Amniotic stem cell (primary cell): ENCODE measurements at regions not wholly inside any gene's neighbourhood (a gene's known extent, or its start where the extent isn't known, plus 50 kb on each side); places are given as distances from the start of the nearest gene placed in this dataset.
"Not testable (repeated sequence)": the region's sequence is repeated elsewhere in the genome, so short reads cannot be mapped to it uniquely, and the experiment has no call there.

Experiments used
- DNase-seq: peaks from one replicate; lab custom pipeline; 2025; lab: John Stamatoyannopoulos, UW

DNA sequence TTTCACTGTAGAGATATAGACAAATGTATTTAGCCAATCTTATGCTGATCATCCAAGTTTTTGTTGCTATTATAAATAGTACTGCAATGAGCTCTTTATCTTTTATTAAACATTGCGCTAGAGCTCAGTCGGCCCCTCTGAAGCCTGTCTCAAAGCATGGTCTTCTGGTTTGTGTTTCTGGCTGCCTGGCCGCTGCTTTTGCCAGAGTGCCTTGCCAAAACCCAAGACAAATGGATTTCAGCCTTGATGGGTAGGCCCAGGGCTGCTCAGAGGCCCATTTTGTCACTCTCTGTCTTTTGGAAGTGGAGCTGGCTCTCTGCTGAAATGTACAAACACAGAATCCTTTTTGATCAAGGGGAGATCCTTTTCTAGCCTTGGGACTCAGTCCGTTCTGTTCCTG lies 102.9 kb upstream of the KCNG1 start:
- DNase-seq: no peak

DNA sequence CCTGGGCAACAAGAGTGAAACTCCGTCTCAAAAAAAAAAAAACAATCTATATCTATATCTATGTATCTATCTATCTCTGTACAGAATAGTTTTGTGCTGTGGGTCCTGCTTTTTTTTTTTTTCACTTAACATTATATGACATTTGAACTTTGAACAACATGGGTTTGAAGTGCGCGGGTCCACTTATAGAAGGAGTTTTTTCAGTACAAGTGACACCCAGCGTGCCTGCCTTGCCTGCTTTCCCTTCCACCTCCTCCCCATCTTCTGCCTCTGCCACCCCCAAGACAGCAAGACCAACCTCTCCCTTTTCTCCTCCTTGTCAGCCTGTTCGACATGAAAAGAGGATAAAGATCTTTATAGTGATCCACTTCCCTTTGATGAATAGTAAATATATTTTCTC lies 102.2 kb upstream of the KCNG1 start:
- no peak for DNase-seq

DNA sequence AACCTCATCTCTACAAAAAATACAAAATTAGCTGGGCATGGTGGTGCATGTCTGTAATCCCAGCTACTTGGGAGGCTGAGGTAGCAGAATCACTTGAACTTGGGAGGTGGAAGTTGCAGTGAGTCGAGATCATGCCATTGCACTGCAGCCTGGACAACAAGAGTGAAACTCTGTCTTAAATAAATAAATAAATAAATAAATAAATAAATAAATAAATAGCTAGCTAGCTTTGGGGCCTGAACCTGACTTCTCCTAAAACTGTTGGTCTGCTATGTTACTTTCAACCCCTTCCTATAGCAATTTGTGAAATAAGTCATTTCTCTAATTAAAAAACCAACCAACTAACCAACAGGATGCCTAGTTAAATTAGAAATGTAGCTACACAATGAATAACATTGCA lies 101.0 kb upstream of the KCNG1 start:
- not testable (repeated sequence) for DNase-seq

DNA sequence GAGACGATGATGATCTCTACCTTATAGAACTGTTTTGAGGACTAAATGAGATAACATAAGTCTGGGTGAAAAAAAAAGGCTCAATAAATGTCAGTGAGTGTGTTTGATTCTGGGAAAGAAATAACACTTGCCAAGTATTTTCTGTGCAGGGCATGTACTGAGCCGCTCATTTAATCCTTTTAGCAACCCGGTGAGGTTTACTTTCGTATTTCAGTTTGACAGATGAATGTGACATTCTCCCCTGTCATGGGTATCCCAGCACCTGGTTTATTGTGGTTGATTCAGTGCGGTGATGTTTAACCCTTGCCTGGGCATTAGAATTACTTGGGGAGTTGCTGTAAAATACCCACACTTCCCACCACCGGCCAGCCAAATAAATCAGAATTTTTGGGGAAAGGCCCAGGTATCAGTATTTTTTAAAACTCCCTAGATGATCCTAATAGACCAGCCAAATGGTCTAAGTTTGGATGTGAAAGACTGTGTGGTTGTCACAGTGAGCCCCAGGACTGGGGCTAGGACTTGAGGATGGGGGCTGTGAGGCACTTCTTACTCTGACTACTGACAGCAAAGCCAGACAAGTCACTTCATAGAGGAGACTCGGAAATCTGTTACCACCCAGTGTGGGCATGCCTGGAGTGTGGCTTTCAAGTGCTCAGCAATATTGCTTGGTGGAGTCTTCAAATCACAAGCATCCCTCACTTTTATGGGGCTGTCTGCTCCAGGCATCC lies 100.2 kb upstream of the KCNG1 start:
- no peak for DNase-seq

DNA sequence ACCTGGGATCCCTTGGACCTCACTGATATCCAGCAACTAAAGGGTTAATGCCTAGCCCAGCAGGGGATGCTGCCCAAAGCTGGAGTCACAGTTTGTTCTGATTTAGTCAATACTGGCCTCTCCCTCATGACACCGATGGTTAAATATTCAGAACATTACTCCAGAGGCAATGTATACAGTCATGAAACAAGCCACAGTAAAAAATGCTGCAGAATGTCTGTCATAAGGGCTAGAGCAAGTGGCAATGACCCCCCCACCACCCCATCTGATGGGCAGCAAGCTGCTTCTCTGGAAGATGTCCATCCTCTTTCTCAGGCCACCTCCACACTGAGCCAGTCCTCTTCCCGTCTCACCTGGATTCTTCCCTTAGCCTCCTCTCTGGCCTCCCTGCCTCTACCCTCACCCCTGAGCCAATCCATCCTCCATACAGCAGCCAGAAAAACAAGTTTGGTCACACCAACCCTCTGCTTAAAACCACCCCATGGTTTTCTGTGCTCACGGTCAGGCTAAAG lies 99.0 kb upstream of the KCNG1 start:
- DNase-seq: no peak

DNA sequence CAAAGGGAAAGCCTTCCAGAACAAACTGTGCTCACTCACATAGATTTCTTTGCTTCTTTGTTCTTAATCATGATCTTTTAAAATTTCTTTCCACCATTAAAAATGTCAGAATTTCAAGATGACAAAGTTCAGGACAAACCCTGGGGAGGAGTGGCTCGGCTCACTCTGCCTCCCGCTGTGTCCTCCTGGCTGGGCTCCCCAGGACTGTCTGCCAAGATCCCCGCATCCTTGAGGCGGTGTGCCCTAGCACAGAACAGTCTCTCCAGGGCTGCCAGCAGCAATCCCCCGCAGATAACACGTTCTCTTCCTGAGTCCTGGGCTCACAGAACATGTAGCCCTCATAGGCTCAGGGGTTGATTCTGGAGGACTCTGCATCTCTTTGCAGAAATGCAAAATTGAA lies 98.4 kb upstream of the KCNG1 start:
- no peak for DNase-seq

DNA sequence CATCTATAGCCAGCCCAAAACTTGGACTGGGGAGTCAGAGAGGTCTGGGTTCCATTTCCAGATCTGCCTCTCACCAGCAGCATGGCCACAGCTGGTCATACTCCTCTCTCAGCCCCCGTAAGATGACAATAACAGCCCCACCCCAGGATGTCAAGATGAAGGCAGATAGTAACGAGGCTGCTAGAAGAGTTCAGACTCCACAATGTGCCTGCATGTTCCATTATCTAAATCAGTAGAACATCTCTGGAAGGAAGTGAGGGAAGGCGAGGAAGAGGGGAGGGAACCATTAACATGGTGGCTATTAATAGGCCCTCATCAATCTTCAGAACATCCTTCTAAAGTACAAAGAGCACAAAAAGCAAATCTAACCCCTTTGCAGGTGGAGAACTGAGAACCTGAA lies 98.0 kb upstream of the KCNG1 start:
- DNase-seq: no peak

DNA sequence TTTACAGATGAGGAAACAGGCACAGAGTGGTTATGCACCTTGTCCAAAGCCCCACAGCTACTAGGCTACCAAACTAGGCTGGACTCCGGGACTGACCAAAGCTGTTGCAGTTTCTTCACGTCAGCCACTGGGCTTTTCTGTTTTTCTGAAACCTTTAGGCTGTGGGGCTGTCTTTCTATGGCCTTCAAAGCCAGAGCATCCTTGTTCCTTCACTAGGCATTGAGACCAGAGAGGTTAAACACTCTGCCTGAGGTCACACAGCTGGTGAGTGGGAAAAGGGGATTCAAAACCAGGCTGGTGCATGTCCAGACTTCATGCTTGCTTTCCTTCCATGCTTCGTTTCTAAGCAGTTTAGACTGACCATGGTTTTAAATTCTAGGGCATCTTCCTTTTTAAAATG lies 97.5 kb upstream of the KCNG1 start:
- DNase-seq: no peak

DNA sequence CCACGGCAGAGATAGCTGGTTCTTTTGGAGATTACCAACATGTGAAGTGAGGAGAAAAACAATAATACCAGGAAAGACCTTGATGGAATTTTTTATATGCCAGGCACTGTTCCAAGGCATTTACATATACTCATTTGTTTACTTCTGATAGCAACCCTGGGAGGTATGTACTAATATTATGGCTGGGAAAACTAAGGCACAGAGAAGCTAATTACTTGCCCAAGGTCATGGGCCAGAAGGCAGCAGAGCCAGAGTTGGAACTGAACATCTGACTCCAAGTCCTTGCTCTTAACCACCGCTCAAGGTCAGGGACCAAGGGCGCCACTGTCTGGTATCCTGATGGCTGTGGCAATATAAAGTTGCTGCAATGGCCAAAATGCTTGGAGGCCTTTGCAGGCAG lies 97.0 kb upstream of the KCNG1 start:
- DNase-seq: no peak

DNA sequence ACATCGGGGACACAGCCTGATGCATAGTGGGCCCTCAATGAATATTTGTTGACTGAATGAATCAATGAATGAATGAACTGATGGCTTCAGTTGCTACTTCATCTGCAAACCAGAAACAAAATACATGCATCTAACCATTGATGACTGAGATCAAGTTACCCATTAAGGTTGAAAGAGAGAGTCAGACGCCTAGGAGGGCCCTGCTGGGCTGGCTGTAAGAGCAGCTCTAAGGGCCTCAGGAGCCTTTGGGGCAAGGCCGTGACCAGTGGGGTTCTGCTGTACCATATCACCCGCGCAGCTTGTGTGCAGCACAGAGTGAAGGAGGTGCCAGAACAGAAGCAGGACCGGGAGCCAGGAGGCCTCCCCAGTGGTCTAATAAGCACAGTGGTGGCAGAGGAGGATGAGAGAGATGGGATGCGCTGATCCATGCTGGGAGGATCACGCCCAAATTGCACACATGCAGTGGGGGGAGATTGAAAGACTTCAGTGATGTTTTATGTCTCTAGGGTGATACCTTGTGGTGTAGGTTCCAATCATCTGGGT lies 96.1 kb upstream of the KCNG1 start:
- no peak for DNase-seq

DNA sequence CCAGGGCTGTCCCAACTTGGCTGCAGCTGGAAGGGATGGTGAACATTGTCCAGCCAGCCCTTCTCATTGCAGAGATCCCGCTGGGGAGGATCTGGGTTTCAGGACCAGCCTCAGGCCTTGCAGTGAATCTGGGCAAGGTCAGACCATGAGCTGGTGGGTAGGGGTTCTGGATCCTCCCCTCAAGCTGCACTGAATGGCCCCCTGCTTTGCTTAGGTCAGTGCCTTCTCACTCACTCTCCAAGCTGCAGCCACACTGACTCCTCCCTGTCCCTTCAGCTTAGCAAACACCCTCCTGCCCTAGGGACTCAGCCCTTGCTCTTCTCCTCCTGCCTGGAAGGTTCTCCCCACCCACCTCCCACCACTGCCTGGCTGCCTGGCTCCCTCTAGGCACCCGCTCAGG lies 95.3 kb upstream of the KCNG1 start:
- no peak for DNase-seq

DNA sequence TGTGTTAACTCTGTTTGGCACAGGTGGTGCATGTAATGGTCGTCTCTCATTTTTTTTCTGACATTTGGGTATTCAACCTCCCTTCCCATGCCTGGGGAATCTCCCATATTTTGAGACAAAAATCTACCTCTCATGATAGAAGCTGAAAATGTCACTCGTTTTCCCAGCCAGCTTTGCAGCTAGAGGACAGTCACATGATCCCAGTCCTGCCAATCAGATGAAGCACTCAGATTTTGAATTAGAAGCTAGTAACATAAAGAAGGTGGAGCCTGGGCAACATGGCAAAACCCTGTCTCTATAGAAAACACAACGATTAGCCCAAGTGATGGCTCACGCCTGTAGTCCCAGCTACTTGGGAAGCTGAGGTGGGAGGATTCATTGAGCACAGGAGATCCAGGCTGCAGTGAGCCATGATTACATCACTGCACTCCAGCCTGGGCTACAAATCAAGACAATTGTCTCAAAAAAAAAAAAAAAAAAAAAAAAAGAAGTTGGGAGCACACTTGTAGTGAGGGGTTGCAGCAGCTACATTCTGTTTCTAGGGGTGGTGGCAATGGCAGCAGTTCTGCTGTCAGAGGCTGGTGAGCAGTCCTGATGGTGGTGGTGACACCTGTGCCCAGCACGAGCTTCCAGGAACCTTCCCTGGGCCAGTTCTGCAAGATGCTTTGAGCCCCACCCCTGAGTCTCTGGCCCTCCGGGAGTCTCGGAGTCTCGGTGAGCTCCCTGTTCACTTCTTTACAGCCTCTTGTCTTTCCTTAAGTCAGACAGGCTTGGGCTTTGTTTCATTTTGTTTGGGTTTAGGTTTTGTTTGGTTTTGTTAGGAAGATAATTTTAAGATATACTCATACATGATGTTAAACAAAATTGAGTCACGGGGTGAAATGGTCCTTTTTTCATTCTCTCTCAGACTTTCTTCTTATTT lies 94.1 kb upstream of the KCNG1 start:
- no peak for DNase-seq

DNA sequence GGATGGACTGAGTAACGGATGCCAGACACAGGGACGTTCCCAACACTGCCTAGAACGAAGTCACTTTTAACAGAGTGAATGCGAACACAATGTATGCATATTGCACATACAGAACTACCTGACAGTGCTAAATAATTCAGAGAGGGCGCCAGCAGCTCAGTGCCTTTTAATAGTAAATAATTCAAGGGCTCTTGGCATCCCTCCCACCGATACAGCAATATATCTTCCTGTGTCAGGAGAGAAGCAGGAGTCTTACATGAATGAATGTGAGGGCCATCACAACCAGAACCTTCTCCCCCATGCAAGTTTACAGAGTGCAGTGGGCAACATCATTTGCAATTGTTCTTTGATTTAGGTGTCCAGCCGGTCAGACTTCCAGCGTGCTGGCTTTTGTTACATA lies 88.4 kb upstream of the KCNG1 start:
- no peak for DNase-seq

DNA sequence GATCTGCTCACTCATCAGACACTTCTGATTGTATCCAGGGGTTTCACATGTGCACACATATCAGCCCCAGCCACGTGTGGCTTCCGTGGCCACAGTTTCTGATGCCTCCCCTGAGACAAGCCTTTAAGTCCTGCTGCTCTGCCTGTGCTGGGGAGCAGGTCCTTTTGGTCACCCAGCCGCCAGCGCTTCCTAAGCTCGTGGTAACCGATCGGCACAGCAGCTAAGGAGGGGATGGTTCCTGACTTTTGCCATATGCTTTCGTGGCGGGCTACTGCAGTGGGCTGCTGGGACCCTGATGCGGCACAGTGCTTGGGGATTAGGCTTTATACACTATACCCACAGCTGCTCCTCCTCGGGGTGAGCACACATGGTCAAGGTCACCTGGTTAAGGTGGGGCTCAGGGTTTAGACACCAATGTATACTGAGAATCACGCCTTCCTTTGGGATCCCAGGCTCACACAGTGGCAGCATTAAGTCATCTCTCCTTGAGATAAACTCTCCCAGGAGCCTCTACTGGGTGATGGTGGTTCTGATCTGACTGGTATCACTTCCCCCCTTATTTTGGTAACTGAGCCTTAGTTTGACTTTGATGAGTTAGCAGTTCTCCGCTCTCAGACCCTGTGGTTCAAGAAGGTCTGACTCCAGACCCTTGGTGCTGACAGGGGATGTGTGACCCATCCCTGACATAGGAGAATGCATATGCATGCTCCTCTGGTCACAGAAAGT lies 85.9 kb upstream of the KCNG1 start:
- no peak for DNase-seq

DNA sequence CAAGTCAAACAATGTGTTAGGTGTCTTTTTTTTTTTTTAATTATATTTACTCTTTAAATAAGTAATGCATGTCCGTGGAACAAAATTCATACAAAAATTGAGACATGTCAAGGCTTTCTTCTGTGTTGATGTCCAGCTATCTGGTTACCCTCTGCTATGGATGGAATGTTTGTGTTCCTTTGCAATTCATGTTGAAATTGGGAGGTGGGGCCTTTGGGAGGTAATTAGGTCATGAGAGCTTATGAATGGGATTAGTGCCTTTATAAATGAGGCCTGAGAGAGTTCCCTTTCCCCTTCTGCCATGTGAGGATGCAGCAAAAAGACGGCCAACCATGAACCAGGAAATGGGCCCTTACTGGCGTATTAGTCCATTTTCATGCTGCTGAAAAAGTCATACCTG lies 83.1 kb upstream of the KCNG1 start:
- DNase-seq: no peak

DNA sequence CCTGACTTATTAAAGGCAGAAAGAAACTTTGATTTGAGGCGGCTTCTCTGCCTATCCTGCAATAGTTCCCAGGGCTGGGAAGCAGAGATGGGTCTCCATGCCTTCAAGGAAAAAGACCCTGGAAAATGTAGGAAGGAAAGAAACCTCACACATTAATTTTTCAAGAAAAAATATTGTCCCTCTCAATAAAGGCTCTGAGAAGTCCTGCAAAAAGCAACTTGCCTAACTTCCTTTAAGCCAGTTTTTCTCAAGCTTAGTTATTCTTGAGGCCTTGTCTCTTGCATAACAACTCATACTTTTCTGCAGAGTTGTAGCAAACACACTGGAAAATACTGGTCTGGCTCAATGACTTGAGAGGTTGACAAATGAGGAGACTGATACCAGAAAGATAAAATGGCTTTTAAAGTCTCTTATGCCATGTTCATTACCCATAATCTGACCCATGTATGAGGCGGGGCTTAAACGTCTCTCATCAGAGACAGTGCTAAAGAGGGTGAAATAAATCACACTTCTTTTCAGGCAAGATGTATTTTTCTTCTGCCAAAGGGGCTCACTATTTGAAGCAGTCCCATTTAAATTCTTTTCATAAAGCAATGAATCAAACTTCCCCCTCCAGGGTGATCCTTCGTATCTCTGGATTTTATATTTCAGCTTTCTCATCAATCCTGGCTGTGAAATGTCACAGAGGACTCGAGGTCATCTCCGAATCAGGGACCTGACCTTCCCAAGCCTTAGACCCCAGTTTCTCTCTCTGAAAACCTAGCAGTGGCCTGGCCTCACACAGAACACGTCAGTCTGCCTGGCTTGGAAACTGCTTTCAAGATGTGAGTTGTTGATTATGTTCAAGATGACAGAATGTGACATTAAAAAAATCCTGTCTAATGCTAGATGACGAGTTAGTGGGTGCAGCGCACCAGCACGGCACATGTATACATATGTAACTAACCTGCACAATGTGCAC lies 82.3 kb upstream of the KCNG1 start:
- no peak for DNase-seq

DNA sequence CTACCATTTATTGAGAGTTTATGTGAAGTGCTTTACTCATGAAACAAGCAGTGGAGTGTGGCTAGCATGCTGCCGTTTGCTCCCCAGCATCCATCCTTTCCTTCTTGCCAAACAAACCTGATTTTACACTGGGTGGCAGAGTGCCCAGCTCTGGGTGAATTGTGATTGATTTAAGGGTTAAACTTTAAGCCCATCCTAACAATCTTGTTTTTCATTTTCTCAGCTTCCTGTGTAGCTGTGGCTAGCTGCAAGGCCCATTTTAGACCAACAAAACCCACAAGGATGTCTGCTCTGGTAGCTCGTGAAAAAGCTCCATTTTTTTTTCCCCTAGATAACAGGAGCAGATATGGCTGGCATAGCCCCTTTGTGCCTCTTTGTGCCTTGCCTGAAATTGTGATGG lies 77.7 kb upstream of the KCNG1 start:
- DNase-seq: no peak

DNA sequence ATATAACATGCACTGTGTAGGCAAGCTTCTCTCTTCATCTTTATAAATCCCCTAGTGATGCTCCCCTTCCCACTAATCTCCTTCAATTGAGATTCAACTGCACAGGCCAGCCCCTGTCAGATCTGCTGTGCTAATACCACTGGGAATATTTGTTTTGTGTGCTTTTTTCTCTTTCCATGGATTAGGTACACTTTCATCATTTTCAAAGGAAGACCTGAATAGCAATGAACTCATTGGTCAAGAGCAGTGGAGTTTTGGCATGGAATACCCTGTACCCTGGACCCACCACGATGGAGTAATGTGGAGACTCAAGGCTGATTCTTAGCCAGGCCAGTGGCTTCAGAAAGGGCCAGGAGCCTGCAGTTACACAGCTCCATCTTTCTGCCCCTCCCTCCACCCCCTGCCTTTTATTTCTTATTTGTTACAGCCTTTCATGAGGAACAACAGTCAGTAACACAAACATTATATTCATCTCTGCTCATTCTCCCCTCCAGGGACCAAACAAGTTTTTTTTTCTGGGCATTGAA lies 75.4 kb upstream of the KCNG1 start:
- DNase-seq: no peak

DNA sequence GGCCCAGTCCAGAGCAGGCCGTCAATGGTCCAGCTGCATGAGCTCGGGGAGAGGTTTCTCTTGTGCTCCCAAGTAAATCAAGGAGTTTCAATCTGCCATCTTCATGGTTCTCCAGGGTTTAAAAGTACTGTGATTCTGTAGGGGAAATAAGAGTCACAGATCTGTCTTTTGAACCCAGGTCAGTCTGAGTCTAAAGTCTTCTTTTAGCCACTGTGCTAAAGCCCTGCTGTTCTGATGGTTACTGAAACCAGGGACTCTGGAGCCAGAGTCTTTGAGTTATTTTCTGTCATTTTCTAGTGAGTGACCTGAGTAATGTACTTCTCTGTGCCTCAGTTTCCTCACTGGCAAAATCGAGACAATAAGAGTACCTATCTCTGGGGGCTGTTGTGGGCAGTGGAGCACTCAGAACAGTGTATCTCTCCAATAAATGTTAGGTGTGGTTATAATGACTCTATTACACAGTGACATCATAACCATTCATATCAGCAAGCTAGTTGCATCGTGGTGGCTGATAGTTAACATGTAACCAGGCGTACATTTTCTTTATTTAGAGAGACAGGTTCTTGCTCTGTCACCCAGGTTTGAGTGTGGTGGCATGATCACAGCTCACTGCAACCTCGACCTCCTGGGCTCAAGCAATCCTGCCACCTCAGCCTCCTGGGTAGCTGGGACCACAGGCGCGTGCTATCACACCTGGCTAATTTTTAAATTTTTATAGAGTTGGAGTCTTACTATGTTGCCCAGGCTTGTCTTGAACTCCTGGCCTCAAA lies 74.6 kb upstream of the KCNG1 start:
- no peak for DNase-seq
